PFSK-1 (cell line): ENCODE measurements at regions not wholly inside any gene's neighbourhood (a gene's known extent, or its start where the extent isn't known, plus 50 kb on each side); places are given as distances from the start of the nearest gene placed in this dataset.

Source experiments
- POLR2AphosphoS5 ChIP-seq: IDR thresholded peaks from 2 replicates; pipeline ENCODE4 v1.6.1; 2012; ENCODE audit warnings: low read depth, mild to moderate bottlenecking, control low read depth, low read length, moderate library complexity
- SIN3A ChIP-seq: IDR thresholded peaks from 2 replicates; pipeline ENCODE4 v1.6.1; 2012; ENCODE audit warnings: mild to moderate bottlenecking, low read length, moderate library complexity, borderline replicate concordance; ENCODE audit not compliant: insufficient read depth
- TF ChIP-seq, protein P1 (sequence below), 2 experiments: IDR thresholded peaks; 2 replicates each; pipeline versions ENCODE4 v1.6.1 to v1.8.0; 2011 to 2012; ENCODE audit warnings: low read depth in 2 of 2, low read length in 2 of 2, control low read depth in 1 of 2, inconsistent platforms in 1 of 2, mild to moderate bottlenecking in 1 of 2, moderate library complexity in 1 of 2; ENCODE audit not compliant: insufficient read depth in 1 of 2

DNA sequence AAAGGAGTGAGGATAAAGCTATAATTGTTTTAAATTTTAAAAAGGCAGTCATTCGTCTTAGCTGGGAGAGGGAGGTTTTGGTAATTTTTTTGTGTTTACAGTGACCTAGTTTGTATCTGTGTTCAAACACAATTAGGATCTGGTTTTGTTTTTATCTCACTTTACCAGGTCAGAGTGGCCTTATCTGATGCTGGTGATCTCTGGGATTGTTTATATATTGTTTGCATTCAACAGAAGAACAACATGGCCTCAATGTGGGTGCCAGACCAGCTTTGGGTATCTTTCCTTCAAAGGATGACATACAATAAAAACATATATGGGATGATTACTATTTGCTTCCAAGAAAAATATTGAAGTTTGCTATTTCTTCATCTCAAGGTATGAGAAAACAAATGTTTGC, 272.2 kb upstream of the UGT8 start:
- TF ChIP-seq POLR2AphosphoS5 = no peak
- TF ChIP-seq SIN3A = no peak
- TF ChIP-seq, protein P1, sequence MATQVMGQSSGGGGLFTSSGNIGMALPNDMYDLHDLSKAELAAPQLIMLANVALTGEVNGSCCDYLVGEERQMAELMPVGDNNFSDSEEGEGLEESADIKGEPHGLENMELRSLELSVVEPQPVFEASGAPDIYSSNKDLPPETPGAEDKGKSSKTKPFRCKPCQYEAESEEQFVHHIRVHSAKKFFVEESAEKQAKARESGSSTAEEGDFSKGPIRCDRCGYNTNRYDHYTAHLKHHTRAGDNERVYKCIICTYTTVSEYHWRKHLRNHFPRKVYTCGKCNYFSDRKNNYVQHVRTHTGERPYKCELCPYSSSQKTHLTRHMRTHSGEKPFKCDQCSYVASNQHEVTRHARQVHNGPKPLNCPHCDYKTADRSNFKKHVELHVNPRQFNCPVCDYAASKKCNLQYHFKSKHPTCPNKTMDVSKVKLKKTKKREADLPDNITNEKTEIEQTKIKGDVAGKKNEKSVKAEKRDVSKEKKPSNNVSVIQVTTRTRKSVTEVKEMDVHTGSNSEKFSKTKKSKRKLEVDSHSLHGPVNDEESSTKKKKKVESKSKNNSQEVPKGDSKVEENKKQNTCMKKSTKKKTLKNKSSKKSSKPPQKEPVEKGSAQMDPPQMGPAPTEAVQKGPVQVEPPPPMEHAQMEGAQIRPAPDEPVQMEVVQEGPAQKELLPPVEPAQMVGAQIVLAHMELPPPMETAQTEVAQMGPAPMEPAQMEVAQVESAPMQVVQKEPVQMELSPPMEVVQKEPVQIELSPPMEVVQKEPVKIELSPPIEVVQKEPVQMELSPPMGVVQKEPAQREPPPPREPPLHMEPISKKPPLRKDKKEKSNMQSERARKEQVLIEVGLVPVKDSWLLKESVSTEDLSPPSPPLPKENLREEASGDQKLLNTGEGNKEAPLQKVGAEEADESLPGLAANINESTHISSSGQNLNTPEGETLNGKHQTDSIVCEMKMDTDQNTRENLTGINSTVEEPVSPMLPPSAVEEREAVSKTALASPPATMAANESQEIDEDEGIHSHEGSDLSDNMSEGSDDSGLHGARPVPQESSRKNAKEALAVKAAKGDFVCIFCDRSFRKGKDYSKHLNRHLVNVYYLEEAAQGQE (IDR thresholded peaks at IDR 0.05; ENCODE audit: insufficient read depth in 1 of 2, low read depth in 2 of 2, low read length in 2 of 2) = no peak
